ENCODE measurements at regions not wholly inside any gene's neighbourhood (a gene's known extent, or its start where the extent isn't known, plus 50 kb on each side); places are given as distances from the start of the nearest gene placed in this dataset.

GRCh38 chr7:142542942-142543341 lies 206.3 kb upstream of the PRSS1 start:
- Histone ChIP-seq H3K4me3 (ENCODE audit: low read depth, low read length, poor library complexity, severe bottlenecking) (no peak overlapping the region), H3K36me3 (ENCODE audit: insufficient read depth, low read length, poor library complexity, severe bottlenecking) (no peaks in the 10 kb centered on the region), H3K27me3 (replicated peaks; ENCODE audit: insufficient read depth, low read depth, low read length, poor library complexity) (no peaks in the 10 kb centered on the region), H3K27ac (ENCODE audit: low read depth, low read length, poor library complexity, severe bottlenecking) (no peak overlapping the region), H3K9me3 (ENCODE audit: low read depth, low read length, poor library complexity, severe bottlenecking) (no peaks in the 10 kb centered on the region), H3K4me1 (ENCODE audit: insufficient read depth, low read length, poor library complexity, severe bottlenecking) (no peaks in the 10 kb centered on the region)
- no TSS peak for BruUV-seq (replicated peaks)
- ChIA-PET POLR2A (ENCODE audit: low non-redundant PET) (no interaction called here), CTCF (no interaction called here)
- TF ChIP-seq CTCF (conservative IDR thresholded peaks at IDR 0.05; ENCODE audit: low read depth, low read length) (no peak), EZH2 (IDR thresholded peaks at IDR 0.05; ENCODE audit: borderline replicate concordance, low read depth, low read length, poor library complexity, severe bottlenecking) (no peak)
- DNase-seq (ENCODE audit: low spot score): no peak
- intact Hi-C loops (cut with micrococcal nuclease; ENCODE audit: unreplicated experiment): no loop called here

GRCh38 chr7:142542105-142542504 lies 207.2 kb upstream of the PRSS1 start:
- H3K36me3 ChIP-seq (ENCODE audit: insufficient read depth, low read length, poor library complexity, severe bottlenecking): no peaks in the 10 kb centered on the region
- TF ChIP-seq CTCF (conservative IDR thresholded peaks at IDR 0.05; ENCODE audit: low read depth, low read length): no peak
- TF ChIP-seq EZH2 (IDR thresholded peaks at IDR 0.05; ENCODE audit: borderline replicate concordance, low read depth, low read length, poor library complexity, severe bottlenecking): no peak
- ChIA-PET CTCF (interaction anchor here (1.1 kb wide), 1 partner anchor 16 kb away, joined by 3 read pairs; no protein-coding TSS in a partner anchor), POLR2A (ENCODE audit: low non-redundant PET) (no interaction called here)
- intact Hi-C loops (cut with micrococcal nuclease; ENCODE audit: unreplicated experiment): no loop called here
- no peaks in the 10 kb centered on the region for H3K4me1 ChIP-seq (ENCODE audit: insufficient read depth, low read length, poor library complexity, severe bottlenecking)
- DNase-seq (ENCODE audit: low spot score): no peak
- BruUV-seq (replicated peaks): no TSS peak
- H3K4me3 ChIP-seq (ENCODE audit: low read depth, low read length, poor library complexity, severe bottlenecking): no peak overlapping the region
- H3K9me3 ChIP-seq (ENCODE audit: low read depth, low read length, poor library complexity, severe bottlenecking): no peaks in the 10 kb centered on the region
- H3K27ac ChIP-seq (ENCODE audit: low read depth, low read length, poor library complexity, severe bottlenecking): no peak overlapping the region
- no peaks in the 10 kb centered on the region for H3K27me3 ChIP-seq (replicated peaks; ENCODE audit: insufficient read depth, low read depth, low read length, poor library complexity)

- POLR2A ChIA-PET (ENCODE audit: low non-redundant PET): no interaction called here
- intact Hi-C loops (cut with micrococcal nuclease; ENCODE audit: unreplicated experiment): no loop called here
- Histone ChIP-seq H3K4me3 (ENCODE audit: low read depth, low read length, poor library complexity, severe bottlenecking) (no peak overlapping the region), H3K9me3 (ENCODE audit: low read depth, low read length, poor library complexity, severe bottlenecking) (no peaks in the 10 kb centered on the region), H3K36me3 (ENCODE audit: insufficient read depth, low read length, poor library complexity, severe bottlenecking) (no peaks in the 10 kb centered on the region), H3K4me1 (ENCODE audit: insufficient read depth, low read length, poor library complexity, severe bottlenecking) (no peaks in the 10 kb centered on the region), H3K27me3 (replicated peaks; ENCODE audit: insufficient read depth, low read depth, low read length, poor library complexity) (no peaks in the 10 kb centered on the region), H3K27ac (ENCODE audit: low read depth, low read length, poor library complexity, severe bottlenecking) (no peak overlapping the region)
- no TSS peak for BruUV-seq (replicated peaks)
- CTCF ChIA-PET: no interaction called here
- TF ChIP-seq CTCF (conservative IDR thresholded peaks at IDR 0.05; ENCODE audit: low read depth, low read length) (no peak), EZH2 (IDR thresholded peaks at IDR 0.05; ENCODE audit: borderline replicate concordance, low read depth, low read length, poor library complexity, severe bottlenecking) (no peak)
- DNase-seq (ENCODE audit: low spot score): no peak
Measured at GRCh38 chr7:142540371-142540770, 208.9 kb upstream of the PRSS1 start.
